SU-DHL-6 (cell line): ENCODE measurements at regions not wholly inside any gene's neighbourhood (a gene's known extent, or its start where the extent isn't known, plus 50 kb on each side); places are given as distances from the start of the nearest gene placed in this dataset.

Experiments
- H2AFZ ChIP-seq: fragments of 200-600 bp; sonication (generic); 2 replicates; pipeline ENCODE4 v1.6.1; 2014; ENCODE audit warnings: low read depth, mild to moderate bottlenecking, moderate library complexity, mixed read lengths, antibody characterized with exemption, low read length; ENCODE audit not compliant: severe bottlenecking
- H3F3A ChIP-seq: fragments of 200-600 bp; shearing (Covaris generic); 2 replicates; pipeline ENCODE4 v1.6.0; 2016; ENCODE audit warnings: antibody characterized with exemption, mild to moderate bottlenecking; ENCODE audit not compliant: insufficient read depth
- H3K27ac ChIP-seq: fragments of 200-600 bp; sonication (generic); 2 replicates; pipeline ENCODE4 v1.5.1; 2016; ENCODE audit warnings: low read depth, mild to moderate bottlenecking, low read length, moderate library complexity, mixed read lengths
- H3K27me3 ChIP-seq: fragments of 200-600 bp; sonication (generic), shearing (Covaris generic); 2 replicates; pipeline ENCODE4 v1.6.0; 2014; ENCODE audit warnings: mild to moderate bottlenecking, low read length
- H3K36me3 ChIP-seq: fragments of 200-600 bp; sonication (generic); 2 replicates; pipeline ENCODE4 v1.6.1; 2014; ENCODE audit warnings: mild to moderate bottlenecking, low read length, mixed read lengths
- H3K4me2 ChIP-seq: fragments of 300-600, 200-600 bp; shearing (Covaris generic), sonication (generic); 2 replicates; pipeline ENCODE4 v1.6.0; 2014; ENCODE audit warnings: low read length, low read depth, mild to moderate bottlenecking; ENCODE audit not compliant: poor library complexity, severe bottlenecking
- H3K4me3 ChIP-seq: fragments of 200-600 bp; sonication (generic); 2 replicates; pipeline ENCODE4 v1.5.1; 2014; ENCODE audit warnings: antibody characterized with exemption, low read length, mild to moderate bottlenecking, mixed read lengths; ENCODE audit not compliant: insufficient read depth, poor library complexity, severe bottlenecking
- H3K79me2 ChIP-seq: fragments of 200-600 bp; sonication (generic); 2 replicates; pipeline ENCODE4 v1.6.1; 2014; ENCODE audit warnings: mild to moderate bottlenecking, low read length, moderate library complexity; ENCODE audit not compliant: insufficient read depth
- H3K9ac ChIP-seq: fragments of 200-600 bp; sonication (generic); 2 replicates; pipeline ENCODE4 v1.7.0; 2014; ENCODE audit warnings: mild to moderate bottlenecking, low read length
- H3K9me2 ChIP-seq: fragments of 200-600 bp; sonication (generic); replicated peaks from 2 replicates; pipeline ENCODE4 v1.6.1; 2014; ENCODE audit warnings: low read length; ENCODE audit not compliant: insufficient read depth
- H3K9me3 ChIP-seq: fragments of 200-600 bp; sonication (generic); 2 replicates; pipeline ENCODE4 v1.6.1; 2014; ENCODE audit warnings: low read length, mixed read lengths; ENCODE audit not compliant: insufficient read depth
- H4K20me1 ChIP-seq: fragments of 200-600 bp; sonication (generic); 2 replicates; pipeline ENCODE4 v1.6.1; 2014; ENCODE audit warnings: low read depth, mild to moderate bottlenecking, antibody characterized with exemption, low read length, moderate library complexity, mixed read lengths
- EZH2phosphoT487 ChIP-seq: fragments of 200-600 bp; sonication (generic), shearing (Covaris generic); conservative IDR thresholded peaks from 2 replicates; pipeline ENCODE4 v1.6.1; 2018; ENCODE audit warnings: mild to moderate bottlenecking, antibody characterized with exemption, low read length, moderate library complexity, mixed read lengths
- TF ChIP-seq, protein P1 (sequence below): fragments of 200-600 bp; sonication (generic); IDR thresholded peaks from one replicate; pipeline ENCODE4 v1.5.1; 2017; ENCODE audit warnings: antibody characterized with exemption, mild to moderate bottlenecking, low read length, moderate library complexity; ENCODE audit not compliant: insufficient read depth, poor library complexity, severe bottlenecking

DNA sequence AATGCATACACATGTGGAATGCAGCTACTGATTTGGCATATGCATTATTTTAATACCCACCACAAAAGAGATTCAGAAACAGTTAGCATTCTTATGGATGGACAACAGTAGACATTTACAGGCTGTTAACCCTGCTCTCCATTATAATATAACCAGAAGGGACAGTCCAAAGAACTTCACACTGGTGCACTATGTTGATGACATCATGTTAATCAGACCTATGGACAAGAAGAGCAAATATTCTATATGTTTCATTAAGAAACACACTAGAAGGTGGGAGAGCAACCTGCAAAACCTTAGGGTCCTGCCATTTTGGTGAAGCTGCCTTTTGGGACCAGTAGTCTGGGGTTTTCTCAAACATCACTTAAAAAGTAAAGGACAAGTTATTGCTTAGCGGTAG is 701.3 kb downstream of the UQCRFS1 start:
- no peaks in the 10 kb centered on the region for H3K9me2 ChIP-seq
- H3K79me2 ChIP-seq, result no peaks in the 10 kb centered on the region
- no peaks in the 10 kb centered on the region for H4K20me1 ChIP-seq
- H3K27me3 ChIP-seq, result no peaks in the 10 kb centered on the region
- TF ChIP-seq, protein P1, sequence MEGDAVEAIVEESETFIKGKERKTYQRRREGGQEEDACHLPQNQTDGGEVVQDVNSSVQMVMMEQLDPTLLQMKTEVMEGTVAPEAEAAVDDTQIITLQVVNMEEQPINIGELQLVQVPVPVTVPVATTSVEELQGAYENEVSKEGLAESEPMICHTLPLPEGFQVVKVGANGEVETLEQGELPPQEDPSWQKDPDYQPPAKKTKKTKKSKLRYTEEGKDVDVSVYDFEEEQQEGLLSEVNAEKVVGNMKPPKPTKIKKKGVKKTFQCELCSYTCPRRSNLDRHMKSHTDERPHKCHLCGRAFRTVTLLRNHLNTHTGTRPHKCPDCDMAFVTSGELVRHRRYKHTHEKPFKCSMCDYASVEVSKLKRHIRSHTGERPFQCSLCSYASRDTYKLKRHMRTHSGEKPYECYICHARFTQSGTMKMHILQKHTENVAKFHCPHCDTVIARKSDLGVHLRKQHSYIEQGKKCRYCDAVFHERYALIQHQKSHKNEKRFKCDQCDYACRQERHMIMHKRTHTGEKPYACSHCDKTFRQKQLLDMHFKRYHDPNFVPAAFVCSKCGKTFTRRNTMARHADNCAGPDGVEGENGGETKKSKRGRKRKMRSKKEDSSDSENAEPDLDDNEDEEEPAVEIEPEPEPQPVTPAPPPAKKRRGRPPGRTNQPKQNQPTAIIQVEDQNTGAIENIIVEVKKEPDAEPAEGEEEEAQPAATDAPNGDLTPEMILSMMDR, result no peak
- no peak for TF ChIP-seq EZH2phosphoT487
- H3F3A ChIP-seq, result no peaks in the 10 kb centered on the region
- H2AFZ ChIP-seq, result no peak overlapping the region
- H3K9ac ChIP-seq, result no peak overlapping the region
- H3K4me2 ChIP-seq, result no peak overlapping the region
- no peak overlapping the region for H3K4me3 ChIP-seq
- no peaks in the 10 kb centered on the region for H3K9me3 ChIP-seq
- H3K27ac ChIP-seq, result no peak overlapping the region
- H3K36me3 ChIP-seq, result no peaks in the 10 kb centered on the region

- no peak overlapping the region for H3K27ac ChIP-seq
- H3K4me2 ChIP-seq, result no peak overlapping the region
- H2AFZ ChIP-seq, result no peak overlapping the region
- no peaks in the 10 kb centered on the region for H4K20me1 ChIP-seq
- H3K9me2 ChIP-seq, result no peaks in the 10 kb centered on the region
- H3K36me3 ChIP-seq, result no peaks in the 10 kb centered on the region
- H3K9me3 ChIP-seq, result no peaks in the 10 kb centered on the region
- H3K4me3 ChIP-seq, result no peak overlapping the region
- no peaks in the 10 kb centered on the region for H3K27me3 ChIP-seq
- TF ChIP-seq, protein P1, result no peak
- TF ChIP-seq EZH2phosphoT487, result no peak
- H3F3A ChIP-seq, result no peaks in the 10 kb centered on the region
- no peaks in the 10 kb centered on the region for H3K79me2 ChIP-seq
- no peak overlapping the region for H3K9ac ChIP-seq
Measured at GRCh38 chr19:28509079-28509895, 703.7 kb downstream of the UQCRFS1 start.

- no peaks in the 10 kb centered on the region for H3K36me3 ChIP-seq
- no peak overlapping the region for H2AFZ ChIP-seq
- no peaks in the 10 kb centered on the region for H3K9me3 ChIP-seq
- H3K4me3 ChIP-seq, result no peak overlapping the region
- H3F3A ChIP-seq, result no peaks in the 10 kb centered on the region
- H3K79me2 ChIP-seq, result no peaks in the 10 kb centered on the region
- no peak overlapping the region for H3K9ac ChIP-seq
- H3K27ac ChIP-seq, result no peak overlapping the region
- TF ChIP-seq, protein P1, result no peak
- no peak for TF ChIP-seq EZH2phosphoT487
- H3K4me2 ChIP-seq, result no peak overlapping the region
- no peaks in the 10 kb centered on the region for H3K9me2 ChIP-seq
- H4K20me1 ChIP-seq, result no peaks in the 10 kb centered on the region
- H3K27me3 ChIP-seq, result no peaks in the 10 kb centered on the region
Measured at GRCh38 chr19:28508666-28509065, 704.3 kb downstream of the UQCRFS1 start.
